ENCODE measurements at regions not wholly inside any gene's neighbourhood (a gene's known extent, or its start where the extent isn't known, plus 50 kb on each side); places are given as distances from the start of the nearest gene placed in this dataset.

GRCh38 chr19:46546194-46546896 is 50.7 kb upstream of the PNMA8B start (continued):
- TF ChIP-seq TFAP4 (IDR thresholded peaks at IDR 0.05; ENCODE audit: borderline replicate concordance, low read depth): peak; percentile 76; the same call in 1 of the 2 replicates
- TF ChIP-seq ZFP1 (CRISPR knock-in tag; IDR thresholded peaks at IDR 0.05): no peak
- TF ChIP-seq KLF16 (CRISPR knock-in tag; IDR thresholded peaks at IDR 0.05): 0 out of 4 replicates have a peak, but pooled peaks of 1 of the 2 experiments have one; percentile 25
- no peak for TF ChIP-seq ZNF276 (CRISPR knock-in tag; IDR thresholded peaks at IDR 0.05; ENCODE audit: low read depth)
- peak; percentile 99 for TF ChIP-seq BCL6 (CRISPR knock-in tag; IDR thresholded peaks at IDR 0.05)
- no peak for TF ChIP-seq CENPBD1 (CRISPR knock-in tag; IDR thresholded peaks at IDR 0.05; ENCODE audit: borderline replicate concordance, low read depth)
- TF ChIP-seq TRAFD1 (CRISPR knock-in tag; IDR thresholded peaks at IDR 0.05; ENCODE audit: borderline replicate concordance): no peak
- 0 out of 2 replicates have a peak, but pooled peaks have one; percentile 49 for TF ChIP-seq PHF20 (CRISPR knock-in tag; IDR thresholded peaks at IDR 0.05)
- no peak for TF ChIP-seq IKZF4 (CRISPR knock-in tag; IDR thresholded peaks at IDR 0.05; ENCODE audit: borderline replicate concordance, low read depth, not compliant biosample characterization)
- no peak for TF ChIP-seq FOXM1 (CRISPR knock-in tag; IDR thresholded peaks at IDR 0.05)
- no peak for TF ChIP-seq ZNF749 (CRISPR knock-in tag; IDR thresholded peaks at IDR 0.05; ENCODE audit: borderline replicate concordance)
- peak; percentile 51; the same call in 1 of the 2 replicates for TF ChIP-seq KDM2A (CRISPR knock-in tag; IDR thresholded peaks at IDR 0.05; ENCODE audit: borderline replicate concordance, low read depth)
- TF ChIP-seq ZNF383 (CRISPR knock-in tag; IDR thresholded peaks at IDR 0.05; ENCODE audit: borderline replicate concordance): no peak
- no peak for TF ChIP-seq ZNF530 (CRISPR knock-in tag; IDR thresholded peaks at IDR 0.05; ENCODE audit: low read depth)
- TF ChIP-seq TEAD3 (CRISPR knock-in tag; optimal IDR thresholded peaks at IDR 0.05; ENCODE audit: borderline replicate concordance): peak; percentile 39
- TF ChIP-seq CREM (IDR thresholded peaks at IDR 0.05): peak; percentile 55; the same call in 1 of the 2 replicates
- no peak for TF ChIP-seq CREM (CRISPR knock-in tag; IDR thresholded peaks at IDR 0.05)
- TF ChIP-seq TFE3 (CRISPR knock-in tag; IDR thresholded peaks at IDR 0.05): peak; percentile 85
- peak; percentile 39; the same call in 1 of the 2 replicates for TF ChIP-seq CBX5 (CRISPR knock-in tag; IDR thresholded peaks at IDR 0.05; ENCODE audit: borderline replicate concordance)
- TF ChIP-seq YY1 (IDR thresholded peaks at IDR 0.05; ENCODE audit: insufficient read depth, insufficient replicate concordance, low read depth, low read length): peak; percentile 92
- peak; percentile 37; the same call in 1 of the 2 replicates for TF ChIP-seq ZNF350 (CRISPR knock-in tag; IDR thresholded peaks at IDR 0.05; ENCODE audit: borderline replicate concordance, low read depth)
- no peak for TF ChIP-seq ZNF263 (CRISPR knock-in tag; IDR thresholded peaks at IDR 0.05)
- 0 out of 2 replicates have a peak, but pooled peaks have one; percentile 37 for TF ChIP-seq TP53 (CRISPR knock-in tag; conservative IDR thresholded peaks at IDR 0.05)
